Neuronal stem cell (in vitro differentiated cells): ENCODE measurements at regions not wholly inside any gene's neighbourhood (a gene's known extent, or its start where the extent isn't known, plus 50 kb on each side); places are given as distances from the start of the nearest gene placed in this dataset.
"Not testable (repeated sequence)": the region's sequence is repeated elsewhere in the genome, so short reads cannot be mapped to it uniquely, and the experiment has no call there.

Source experiments
- DNase-seq: peaks from one replicate; pipeline ENCODE4 v3.0.0-alpha.2; 2013; ENCODE audit warnings: low spot score
- H2AFZ ChIP-seq: one replicate; pipeline ENCODE4 v1.6.1; 2013; ENCODE audit warnings: mild to moderate bottlenecking, low read length, inconsistent platforms
- H2AK5ac ChIP-seq: 2 replicates; pipeline ENCODE4 v1.6.1; 2013; ENCODE audit warnings: low read depth, mild to moderate bottlenecking, inconsistent platforms, low read length, moderate library complexity, mixed read lengths
- H2BK120ac ChIP-seq: 2 replicates; pipeline ENCODE4 v1.6.1; 2013; ENCODE audit warnings: low read depth, mild to moderate bottlenecking, inconsistent platforms, low read length, moderate library complexity, mixed read lengths
- H2BK12ac ChIP-seq: one replicate; pipeline ENCODE4 v1.6.1; 2013; ENCODE audit warnings: low read length, inconsistent platforms
- H2BK15ac ChIP-seq: 2 replicates; pipeline ENCODE4 v1.6.1; 2013; ENCODE audit warnings: mild to moderate bottlenecking, low read length, inconsistent platforms, mixed read lengths
- H2BK5ac ChIP-seq: one replicate; pipeline ENCODE4 v1.6.1; 2013; ENCODE audit warnings: inconsistent platforms, mild to moderate bottlenecking, low read length, moderate library complexity
- H3K14ac ChIP-seq: one replicate; pipeline ENCODE4 v1.6.1; 2013; ENCODE audit warnings: low read length, inconsistent platforms
- H3K18ac ChIP-seq: 2 replicates; pipeline ENCODE4 v1.6.1; 2013; ENCODE audit warnings: low read length, inconsistent platforms
- H3K23ac ChIP-seq: 2 replicates; pipeline ENCODE4 v1.6.1; 2013; ENCODE audit warnings: low read depth, mild to moderate bottlenecking, mixed read lengths, low read length, inconsistent platforms; ENCODE audit not compliant: poor library complexity
- H3K27ac ChIP-seq: replicated peaks from 3 replicates; pipeline ENCODE4 v1.5.1; 2013; ENCODE audit warnings: low read length, inconsistent platforms
- H3K27me3 ChIP-seq, 3 experiments: 2 replicates each; pipeline ENCODE4 v1.6.1; 2013; ENCODE audit warnings: low read length in 3 of 3, mild to moderate bottlenecking in 2 of 3, inconsistent platforms in 1 of 3, low read depth in 1 of 3, mixed read lengths in 1 of 3, moderate library complexity in 1 of 3; ENCODE audit not compliant: control insufficient read depth in 3 of 3, insufficient read depth in 3 of 3
- H3K36me3 ChIP-seq, 2 donors: replicated peaks in 1 of 2; 2 replicates each; pipeline ENCODE4 v1.6.1; 2013; ENCODE audit warnings: low read length in 2 of 2; ENCODE audit not compliant: control insufficient read depth in 2 of 2, insufficient read depth in 2 of 2
- H3K4ac ChIP-seq: 2 replicates; pipeline ENCODE4 v1.6.1; 2013; ENCODE audit warnings: inconsistent platforms, mild to moderate bottlenecking, low read length, moderate library complexity
- H3K4me1 ChIP-seq, 2 donors: 1 replicate in 1 of 2; 2 replicates in 1 of 2; pipeline ENCODE4 v1.6.1; 2013; ENCODE audit warnings: low read length in 2 of 2, low read depth in 1 of 2; ENCODE audit not compliant: control insufficient read depth in 2 of 2, insufficient read depth in 1 of 2
- H3K4me2 ChIP-seq: one replicate; pipeline ENCODE4 v1.6.1; 2013; ENCODE audit warnings: mild to moderate bottlenecking, low read length, inconsistent platforms; ENCODE audit not compliant: insufficient read depth, poor library complexity, severe bottlenecking
- H3K4me3 ChIP-seq, 2 donors: 2 replicates each; pipeline ENCODE4 v1.5.1; 2013; ENCODE audit warnings: low read length in 2 of 2, mild to moderate bottlenecking in 2 of 2, inconsistent platforms in 1 of 2, moderate library complexity in 1 of 2
- H3K79me1 ChIP-seq: one replicate; pipeline ENCODE4 v1.6.1; 2013; ENCODE audit warnings: low read depth, mild to moderate bottlenecking, inconsistent platforms, low read length, moderate library complexity
- H3K9ac ChIP-seq: one replicate; pipeline ENCODE4 v1.6.1; 2013; ENCODE audit warnings: mild to moderate bottlenecking, low read depth, low read length, inconsistent platforms; ENCODE audit not compliant: poor library complexity
- H3K9me3 ChIP-seq, 2 donors: replicated peaks in 1 of 2; 2 replicates each; pipeline versions ENCODE3 to v1.6.1; 2013; ENCODE audit warnings: low read length in 2 of 2, mild to moderate bottlenecking in 2 of 2, inconsistent platforms in 1 of 2, low read depth in 1 of 2, mixed read lengths in 1 of 2, moderate library complexity in 1 of 2; ENCODE audit not compliant: control insufficient read depth in 2 of 2, insufficient read depth in 1 of 2
- H4K8ac ChIP-seq: one replicate; pipeline ENCODE4 v1.6.1; 2013; ENCODE audit warnings: low read depth, mild to moderate bottlenecking, inconsistent platforms, low read length, moderate library complexity
- H4K91ac ChIP-seq: one replicate; pipeline ENCODE4 v1.6.1; 2013; ENCODE audit warnings: low read length, low read depth, mild to moderate bottlenecking, inconsistent platforms; ENCODE audit not compliant: poor library complexity
- WGBS, 2 donors: extraction: QIAGEN DNeasy Blood & Tissue Kit; methylation state at CpG; one replicate each; pipeline ENCODE4 v1.1.7; 2013; ENCODE audit warnings: missing lambda C conversion rate in 2 of 2, mixed read lengths in 1 of 2; ENCODE audit not compliant: insufficient read length in 2 of 2, insufficient replicate concordance in 1 of 2; ENCODE audit errors: extremely low coverage in 2 of 2; 5-methylcytosine and 5-hydroxymethylcytosine counted together

DNA sequence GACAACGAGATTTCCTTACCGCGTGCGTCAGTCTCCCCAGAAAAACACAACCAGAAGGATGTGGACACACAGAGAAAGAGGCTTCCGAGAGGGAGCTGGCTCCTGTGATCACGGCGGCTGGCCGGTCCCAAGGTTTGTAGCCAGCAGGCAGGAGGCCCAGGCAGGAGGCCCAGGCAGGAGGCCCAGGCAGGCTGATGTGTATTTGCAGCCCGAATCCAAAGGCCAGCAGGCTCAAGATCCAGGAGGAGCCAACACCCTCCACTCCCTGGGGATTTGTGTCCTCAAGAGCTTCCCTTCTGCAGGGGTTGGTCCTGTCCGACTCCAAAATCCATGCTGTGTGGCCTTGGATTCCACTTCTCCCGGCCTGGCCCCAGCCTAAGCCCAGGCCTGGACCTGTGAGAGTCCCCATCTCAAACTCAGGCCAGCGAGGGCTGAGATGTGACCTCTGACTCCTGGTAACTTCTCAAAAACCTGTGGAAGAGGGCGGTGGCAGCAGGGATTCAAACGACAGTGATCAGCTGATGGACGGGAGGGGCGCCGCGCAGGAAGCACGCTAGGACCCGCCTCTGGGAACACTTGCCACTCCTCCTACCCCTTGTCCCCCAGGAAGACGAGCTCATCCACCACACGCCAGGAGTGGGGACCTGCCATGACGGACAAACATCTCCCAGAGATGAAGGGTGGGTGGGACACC, 75.0 kb upstream of the PPP1R26 start:
- DNase-seq: no peak
- no peak overlapping the region for H3K9ac ChIP-seq
- peaks cover 0 to 3% of the 10 kb centered on the region in 2 donors for H3K9me3 ChIP-seq

DNA sequence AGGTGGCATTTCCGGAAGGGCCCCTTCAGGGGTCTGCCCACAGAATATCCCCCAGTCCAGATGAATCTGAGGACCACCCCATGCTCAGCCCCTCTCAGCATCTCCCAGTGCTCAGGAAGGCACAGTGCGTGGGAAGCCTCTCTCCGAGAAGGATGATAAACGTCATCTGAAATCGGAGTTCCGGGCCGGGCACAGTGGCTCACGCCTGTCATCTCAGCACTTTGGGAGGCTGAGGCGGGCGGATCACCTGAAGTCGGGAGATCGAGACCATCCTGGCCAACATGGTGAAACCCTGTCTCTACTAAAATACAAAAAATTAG, 74.5 kb upstream of the PPP1R26 start:
- DNase-seq, H3K27ac ChIP-seq, H4K8ac ChIP-seq, H2AFZ ChIP-seq, H2BK5ac ChIP-seq, H3K23ac ChIP-seq, H3K18ac ChIP-seq, H3K36me3 ChIP-seq, H2AK5ac ChIP-seq, H3K9me3 ChIP-seq, H3K9ac ChIP-seq, H2BK15ac ChIP-seq, H3K4me1 ChIP-seq, H2BK120ac ChIP-seq, H3K27me3 ChIP-seq, H4K91ac ChIP-seq, H3K79me1 ChIP-seq, H2BK12ac ChIP-seq, H3K4ac ChIP-seq, H3K4me2 ChIP-seq, H3K4me3 ChIP-seq: not testable (repeated sequence)
- peak overlapping the region; percentile 64 for H3K14ac ChIP-seq
- no CpG with 5 or more reads among the region's 12 CpGs for WGBS, 2 donors

More for the DNA sequence above, 75.0 kb upstream of the PPP1R26 start:
- H2AFZ ChIP-seq: no peak overlapping the region
- no peak overlapping the region for H2BK120ac ChIP-seq
- no peak overlapping the region for H2BK5ac ChIP-seq
- H3K18ac ChIP-seq: no peak overlapping the region
- no peak overlapping the region for H4K91ac ChIP-seq
- H3K36me3 ChIP-seq: no peaks in the 10 kb centered on the region
- no peak overlapping the region for H3K4me3 ChIP-seq
- H2BK12ac ChIP-seq: no peak overlapping the region
- H3K27me3 ChIP-seq: peaks cover 0 to 7% (median 0%) of the 10 kb centered on the region in 3 experiments
- H3K23ac ChIP-seq: no peak overlapping the region
- no peaks in the 10 kb centered on the region for H3K4me1 ChIP-seq
- no peak overlapping the region for H3K4ac ChIP-seq
- WGBS, 2 donors: no CpG with 5 or more reads among the region's 23 CpGs
- H3K27ac ChIP-seq: no peak overlapping the region
- H2AK5ac ChIP-seq: peak overlapping the region; percentile 70
- no peak overlapping the region for H4K8ac ChIP-seq
- peak overlapping the region; percentile 71 for H2BK15ac ChIP-seq
- peak overlapping the region; percentile 64 for H3K14ac ChIP-seq
- no peak overlapping the region for H3K4me2 ChIP-seq
- H3K79me1 ChIP-seq: peaks cover 3% of the 10 kb centered on the region

DNA sequence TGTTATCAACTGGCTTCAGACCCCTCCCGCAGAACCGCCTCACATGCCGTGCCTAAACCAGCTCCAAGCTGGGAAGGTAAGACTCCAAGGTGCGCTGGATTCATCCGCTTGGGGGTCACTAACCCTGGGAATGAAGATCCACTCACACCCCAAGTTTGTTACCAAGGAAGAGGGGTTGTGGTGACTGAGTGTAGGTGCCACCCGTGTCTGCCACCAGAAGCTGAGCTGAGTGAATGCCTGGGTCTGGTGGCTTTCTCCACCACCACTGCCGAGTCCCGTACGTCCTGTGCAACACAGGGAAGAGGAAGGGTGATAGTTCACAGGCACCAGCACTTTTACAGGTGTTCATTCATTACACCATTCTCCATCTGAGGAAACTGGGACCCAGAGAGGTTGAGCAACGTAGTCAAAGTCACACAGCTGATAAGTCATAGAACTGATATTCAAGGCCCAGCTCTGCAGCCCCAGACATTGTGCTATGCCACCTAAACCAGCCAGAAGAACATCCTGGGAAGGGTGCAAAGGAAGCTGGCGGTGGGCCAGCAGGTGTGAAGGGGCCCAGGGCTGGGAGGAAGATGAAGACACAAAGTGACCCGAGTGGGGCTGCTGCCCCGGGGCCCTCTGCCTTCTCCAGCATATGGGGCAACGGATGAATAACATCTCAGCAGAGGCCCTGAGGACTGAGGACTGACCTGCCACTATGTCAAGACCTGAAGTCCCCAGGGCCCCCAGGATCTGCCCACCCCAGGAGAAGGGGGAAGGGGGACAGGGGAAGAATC, 70.9 kb upstream of the PPP1R26 start:
- Histone ChIP-seq H2BK15ac (no peak overlapping the region), H3K23ac (no peak overlapping the region), H3K14ac (peak overlapping the region; percentile 27), H3K9ac (no peak overlapping the region), H2BK5ac (no peak overlapping the region), H3K18ac (no peak overlapping the region), H2AK5ac (no peak overlapping the region), H3K4me1 (no peaks in the 10 kb centered on the region), H2AFZ (no peak overlapping the region), H3K27ac (no peak overlapping the region), H3K27me3 (peaks cover 0 to 7% (median 0%) of the 10 kb centered on the region in 3 experiments), H3K4me2 (no peak overlapping the region), H2BK12ac (no peak overlapping the region), H3K4ac (no peak overlapping the region), H4K91ac (no peak overlapping the region), H3K79me1 (peaks cover 3% of the 10 kb centered on the region), H3K4me3 (peak overlapping the region in 1 of 2 donors; percentile 57), H3K36me3 (no peaks in the 10 kb centered on the region), H2BK120ac (no peak overlapping the region), H3K9me3 (peaks cover 0 to 3% of the 10 kb centered on the region in 2 donors), H4K8ac (no peak overlapping the region)
- no peak for DNase-seq
- WGBS, 2 donors: no CpG with 5 or more reads among the region's 14 CpGs
